ENCODE measurements at regions not wholly inside any gene's neighbourhood (a gene's known extent, or its start where the extent isn't known, plus 50 kb on each side); places are given as distances from the start of the nearest gene placed in this dataset.

DNA sequence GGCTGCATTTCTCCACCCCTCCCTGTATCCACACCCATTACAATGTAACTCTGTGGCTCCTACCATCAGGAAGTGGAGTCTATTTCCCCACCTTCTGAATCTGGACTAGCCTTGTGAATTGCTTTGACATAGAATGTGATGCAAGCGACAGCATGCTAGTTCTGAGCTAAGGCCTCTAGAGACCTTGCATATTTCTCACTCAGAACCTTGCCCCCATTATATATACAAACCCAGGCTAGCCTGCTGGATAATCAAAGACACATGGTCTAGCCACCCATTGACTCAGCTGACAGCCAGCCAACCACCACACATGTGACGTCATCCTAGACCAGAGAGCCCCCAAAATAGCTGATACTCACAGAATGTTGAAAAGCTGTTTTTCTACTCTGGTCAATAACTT is 77.9 kb downstream of the CCDC71L start:
- TF ChIP-seq, protein P1, sequence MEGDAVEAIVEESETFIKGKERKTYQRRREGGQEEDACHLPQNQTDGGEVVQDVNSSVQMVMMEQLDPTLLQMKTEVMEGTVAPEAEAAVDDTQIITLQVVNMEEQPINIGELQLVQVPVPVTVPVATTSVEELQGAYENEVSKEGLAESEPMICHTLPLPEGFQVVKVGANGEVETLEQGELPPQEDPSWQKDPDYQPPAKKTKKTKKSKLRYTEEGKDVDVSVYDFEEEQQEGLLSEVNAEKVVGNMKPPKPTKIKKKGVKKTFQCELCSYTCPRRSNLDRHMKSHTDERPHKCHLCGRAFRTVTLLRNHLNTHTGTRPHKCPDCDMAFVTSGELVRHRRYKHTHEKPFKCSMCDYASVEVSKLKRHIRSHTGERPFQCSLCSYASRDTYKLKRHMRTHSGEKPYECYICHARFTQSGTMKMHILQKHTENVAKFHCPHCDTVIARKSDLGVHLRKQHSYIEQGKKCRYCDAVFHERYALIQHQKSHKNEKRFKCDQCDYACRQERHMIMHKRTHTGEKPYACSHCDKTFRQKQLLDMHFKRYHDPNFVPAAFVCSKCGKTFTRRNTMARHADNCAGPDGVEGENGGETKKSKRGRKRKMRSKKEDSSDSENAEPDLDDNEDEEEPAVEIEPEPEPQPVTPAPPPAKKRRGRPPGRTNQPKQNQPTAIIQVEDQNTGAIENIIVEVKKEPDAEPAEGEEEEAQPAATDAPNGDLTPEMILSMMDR (IDR thresholded peaks at IDR 0.05): no peak
- TF ChIP-seq ZFX (IDR thresholded peaks at IDR 0.05; ENCODE audit: borderline replicate concordance): no peak

All from 22Rv1 (cell line).